GM12878 (cell line): ENCODE measurements at regions not wholly inside any gene's neighbourhood (a gene's known extent, or its start where the extent isn't known, plus 50 kb on each side); places are given as distances from the start of the nearest gene placed in this dataset.

Experiments used
- BCL11A ChIP-seq: IDR thresholded peaks from 2 replicates; pipeline ENCODE4 v1.6.1; 2011; ENCODE audit warnings: low read depth, low read length
- BRCA1 ChIP-seq: IDR thresholded peaks from 2 replicates; pipeline ENCODE4 v1.6.1; 2011; ENCODE audit warnings: low read depth, low read length, improper control_type of control experiment
- CHD2 ChIP-seq: IDR thresholded peaks from 2 replicates; pipeline ENCODE4 v1.6.1; 2011; ENCODE audit warnings: low read depth, low read length, improper control_type of control experiment, borderline replicate concordance
- ETV6 ChIP-seq, 2 experiments: fragments of 450-650 bp in 1 of 2; IDR thresholded peaks in 1 of 2; conservative IDR thresholded peaks in 1 of 2; 2 replicates each; pipeline ENCODE4 v1.6.1; 2014; ENCODE audit warnings: antibody characterized with exemption in 1 of 2, borderline replicate concordance in 1 of 2, low read depth in 1 of 2, mild to moderate bottlenecking in 1 of 2, moderate library complexity in 1 of 2
- EZH2 ChIP-seq: IDR thresholded peaks from 2 replicates; pipeline ENCODE4 v1.6.1; 2012; ENCODE audit warnings: low read depth, mild to moderate bottlenecking, control low read depth, inconsistent platforms, low read length, borderline replicate concordance; ENCODE audit not compliant: control insufficient read depth
- HDAC2 ChIP-seq: fragments of 200-600 bp; sonication (generic); IDR thresholded peaks from 2 replicates; pipeline ENCODE4 v1.6.1; 2017
- NRF1 ChIP-seq: conservative IDR thresholded peaks from 2 replicates; pipeline ENCODE4 v1.6.1; 2011; ENCODE audit warnings: mild to moderate bottlenecking, low read depth, low read length, improper control_type of control experiment
- POLR2A ChIP-seq: IDR thresholded peaks from 2 replicates; pipeline ENCODE4 v1.6.1; 2011; ENCODE audit warnings: low read depth, mild to moderate bottlenecking, low read length
- POLR2AphosphoS5 ChIP-seq: IDR thresholded peaks from 2 replicates; pipeline ENCODE4 v1.6.1; 2011; ENCODE audit warnings: mild to moderate bottlenecking, low read length, inconsistent platforms
- RCOR1 ChIP-seq: conservative IDR thresholded peaks from 2 replicates; pipeline ENCODE4 v1.6.1; 2012; ENCODE audit warnings: low read depth, low read length, improper control_type of control experiment
- TARDBP ChIP-seq: IDR thresholded peaks from 2 replicates; pipeline ENCODE4 v1.6.1; 2016; ENCODE audit warnings: borderline replicate concordance
- TF ChIP-seq, protein P1 (sequence below), 3 experiments: IDR thresholded peaks in 2 of 3; conservative IDR thresholded peaks in 1 of 3; 2 replicates each; pipeline ENCODE4 v1.5.1; 2011; ENCODE audit warnings: low read depth in 3 of 3, low read length in 3 of 3, mild to moderate bottlenecking in 3 of 3, control low read depth in 2 of 3, moderate library complexity in 2 of 3, inconsistent platforms in 1 of 3, mixed read lengths in 1 of 3; ENCODE audit not compliant: control insufficient read depth in 2 of 3, insufficient read depth in 1 of 3; ENCODE audit errors: extremely low read depth in 1 of 3
- TF ChIP-seq, protein P2 (sequence below): fragments of 450-650 bp; IDR thresholded peaks from 2 replicates; pipeline ENCODE4 v1.6.1; 2017; ENCODE audit warnings: mild to moderate bottlenecking

DNA sequence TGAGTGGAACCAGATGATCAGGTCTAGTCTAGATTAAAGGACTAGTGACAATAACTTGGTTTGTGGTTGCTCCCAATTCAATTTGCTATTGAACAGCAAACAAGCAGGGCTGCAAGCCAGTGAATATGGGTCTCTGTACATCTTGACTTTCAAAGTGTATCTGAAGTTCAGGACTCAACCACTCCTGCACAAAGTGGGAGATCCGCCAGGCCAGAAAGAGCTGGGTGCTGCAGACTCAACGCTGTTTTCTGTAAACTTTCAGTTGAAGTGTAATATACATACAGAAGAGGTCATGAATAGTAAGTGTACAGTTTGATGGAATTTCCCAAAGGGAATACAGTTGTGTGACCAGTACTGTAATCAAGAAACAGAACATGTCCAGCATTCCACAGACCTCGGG, 416.6 kb downstream of the RPS24 start:
- TF ChIP-seq RCOR1 = no peak
- no peak for TF ChIP-seq BRCA1
- TF ChIP-seq CHD2 = no peak
- TF ChIP-seq POLR2AphosphoS5 = no peak
- TF ChIP-seq, protein P1, sequence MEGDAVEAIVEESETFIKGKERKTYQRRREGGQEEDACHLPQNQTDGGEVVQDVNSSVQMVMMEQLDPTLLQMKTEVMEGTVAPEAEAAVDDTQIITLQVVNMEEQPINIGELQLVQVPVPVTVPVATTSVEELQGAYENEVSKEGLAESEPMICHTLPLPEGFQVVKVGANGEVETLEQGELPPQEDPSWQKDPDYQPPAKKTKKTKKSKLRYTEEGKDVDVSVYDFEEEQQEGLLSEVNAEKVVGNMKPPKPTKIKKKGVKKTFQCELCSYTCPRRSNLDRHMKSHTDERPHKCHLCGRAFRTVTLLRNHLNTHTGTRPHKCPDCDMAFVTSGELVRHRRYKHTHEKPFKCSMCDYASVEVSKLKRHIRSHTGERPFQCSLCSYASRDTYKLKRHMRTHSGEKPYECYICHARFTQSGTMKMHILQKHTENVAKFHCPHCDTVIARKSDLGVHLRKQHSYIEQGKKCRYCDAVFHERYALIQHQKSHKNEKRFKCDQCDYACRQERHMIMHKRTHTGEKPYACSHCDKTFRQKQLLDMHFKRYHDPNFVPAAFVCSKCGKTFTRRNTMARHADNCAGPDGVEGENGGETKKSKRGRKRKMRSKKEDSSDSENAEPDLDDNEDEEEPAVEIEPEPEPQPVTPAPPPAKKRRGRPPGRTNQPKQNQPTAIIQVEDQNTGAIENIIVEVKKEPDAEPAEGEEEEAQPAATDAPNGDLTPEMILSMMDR (IDR thresholded peaks at IDR 0.05 in 2 of 3, conservative IDR thresholded peaks at IDR 0.05 in 1 of 3; ENCODE audit: control insufficient read depth in 2 of 3, extremely low read depth in 1 of 3, insufficient read depth in 1 of 3, low read depth in 3 of 3, low read length in 3 of 3) = no peak
- TF ChIP-seq HDAC2 = no peak
- TF ChIP-seq NRF1 = no peak
- TF ChIP-seq, protein P2, sequence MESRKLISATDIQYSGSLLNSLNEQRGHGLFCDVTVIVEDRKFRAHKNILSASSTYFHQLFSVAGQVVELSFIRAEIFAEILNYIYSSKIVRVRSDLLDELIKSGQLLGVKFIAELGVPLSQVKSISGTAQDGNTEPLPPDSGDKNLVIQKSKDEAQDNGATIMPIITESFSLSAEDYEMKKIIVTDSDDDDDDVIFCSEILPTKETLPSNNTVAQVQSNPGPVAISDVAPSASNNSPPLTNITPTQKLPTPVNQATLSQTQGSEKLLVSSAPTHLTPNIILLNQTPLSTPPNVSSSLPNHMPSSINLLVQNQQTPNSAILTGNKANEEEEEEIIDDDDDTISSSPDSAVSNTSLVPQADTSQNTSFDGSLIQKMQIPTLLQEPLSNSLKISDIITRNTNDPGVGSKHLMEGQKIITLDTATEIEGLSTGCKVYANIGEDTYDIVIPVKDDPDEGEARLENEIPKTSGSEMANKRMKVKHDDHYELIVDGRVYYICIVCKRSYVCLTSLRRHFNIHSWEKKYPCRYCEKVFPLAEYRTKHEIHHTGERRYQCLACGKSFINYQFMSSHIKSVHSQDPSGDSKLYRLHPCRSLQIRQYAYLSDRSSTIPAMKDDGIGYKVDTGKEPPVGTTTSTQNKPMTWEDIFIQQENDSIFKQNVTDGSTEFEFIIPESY = no peak
- TF ChIP-seq TARDBP = no peak
- TF ChIP-seq EZH2 = no peak
- TF ChIP-seq POLR2A = no peak
- TF ChIP-seq BCL11A = no peak
- TF ChIP-seq ETV6 (conservative IDR thresholded peaks at IDR 0.05 in 1 of 2, IDR thresholded peaks at IDR 0.05 in 1 of 2; ENCODE audit: borderline replicate concordance in 1 of 2, low read depth in 1 of 2) = no peak
